Activated naive CD4-positive, alpha-beta T cell treated with anti-CD3 and anti-CD28 coated beads, Interleukin-2, amount 50 U/mL, for 24 hours (primary cell): ENCODE measurements at regions not wholly inside any gene's neighbourhood (a gene's known extent, or its start where the extent isn't known, plus 50 kb on each side); places are given as distances from the start of the nearest gene placed in this dataset.
"Not testable (repeated sequence)": the region's sequence is repeated elsewhere in the genome, so short reads cannot be mapped to it uniquely, and the experiment has no call there.

Experiments
- H3K27ac Mint-ChIP-seq: one replicate; pipeline ENCODE4 v1.8.0; 2021; ENCODE audit warnings: mild to moderate bottlenecking, mixed read lengths
- H3K27me3 Mint-ChIP-seq: one replicate; pipeline ENCODE4 v1.8.0; 2021; ENCODE audit warnings: mixed read lengths
- H3K36me3 Mint-ChIP-seq: one replicate; pipeline ENCODE4 v1.8.0; 2021; ENCODE audit warnings: mixed read lengths
- H3K4me1 Mint-ChIP-seq: one replicate; pipeline ENCODE4 v1.8.0; 2021; ENCODE audit warnings: mixed read lengths
- H3K4me3 Mint-ChIP-seq: one replicate; pipeline ENCODE4 v1.8.0; 2021; ENCODE audit warnings: mild to moderate bottlenecking, mixed read lengths
- H3K9me3 Mint-ChIP-seq: one replicate; pipeline ENCODE4 v1.8.0; 2021; ENCODE audit warnings: mixed read lengths

DNA sequence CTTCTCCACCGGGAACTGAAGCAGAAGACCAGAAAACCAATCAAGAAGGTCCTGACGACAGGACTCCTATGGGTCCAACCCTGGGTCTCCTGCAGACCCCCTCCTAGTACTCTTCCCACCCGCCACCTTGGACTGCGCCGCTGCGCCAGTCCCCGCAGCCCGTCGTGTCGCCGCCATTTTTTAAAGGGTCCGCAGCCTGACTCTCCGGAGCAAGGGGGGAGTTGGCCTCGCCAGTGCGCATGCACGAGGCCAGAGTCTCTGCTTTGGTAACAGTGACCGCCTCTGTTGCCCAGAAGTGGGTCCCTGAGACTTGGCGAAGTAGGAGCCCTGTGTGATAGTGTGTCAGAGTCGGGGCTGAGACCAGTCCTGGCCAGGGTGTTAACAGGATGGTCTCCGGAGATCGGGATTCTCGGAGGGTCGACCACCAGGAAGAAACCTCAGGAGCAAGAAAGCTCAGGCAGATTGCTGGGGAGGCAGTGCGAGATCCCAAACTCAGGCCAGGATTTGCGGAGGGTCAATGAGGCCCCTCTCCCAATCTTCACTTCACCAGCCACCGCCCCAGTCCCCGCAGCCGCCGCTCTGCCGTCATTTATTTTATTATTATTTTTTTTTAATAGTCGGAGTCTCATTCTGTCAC is 612.5 kb downstream of the KCNJ18 start:
- Mint-ChIP-seq H3K36me3 (no peaks in the 10 kb centered on the region), H3K9me3 (peaks cover 4% of the 10 kb centered on the region), H3K27ac (no peak overlapping the region), H3K27me3 (no peaks in the 10 kb centered on the region), H3K4me1 (no peaks in the 10 kb centered on the region), H3K4me3 (no peak overlapping the region)

DNA sequence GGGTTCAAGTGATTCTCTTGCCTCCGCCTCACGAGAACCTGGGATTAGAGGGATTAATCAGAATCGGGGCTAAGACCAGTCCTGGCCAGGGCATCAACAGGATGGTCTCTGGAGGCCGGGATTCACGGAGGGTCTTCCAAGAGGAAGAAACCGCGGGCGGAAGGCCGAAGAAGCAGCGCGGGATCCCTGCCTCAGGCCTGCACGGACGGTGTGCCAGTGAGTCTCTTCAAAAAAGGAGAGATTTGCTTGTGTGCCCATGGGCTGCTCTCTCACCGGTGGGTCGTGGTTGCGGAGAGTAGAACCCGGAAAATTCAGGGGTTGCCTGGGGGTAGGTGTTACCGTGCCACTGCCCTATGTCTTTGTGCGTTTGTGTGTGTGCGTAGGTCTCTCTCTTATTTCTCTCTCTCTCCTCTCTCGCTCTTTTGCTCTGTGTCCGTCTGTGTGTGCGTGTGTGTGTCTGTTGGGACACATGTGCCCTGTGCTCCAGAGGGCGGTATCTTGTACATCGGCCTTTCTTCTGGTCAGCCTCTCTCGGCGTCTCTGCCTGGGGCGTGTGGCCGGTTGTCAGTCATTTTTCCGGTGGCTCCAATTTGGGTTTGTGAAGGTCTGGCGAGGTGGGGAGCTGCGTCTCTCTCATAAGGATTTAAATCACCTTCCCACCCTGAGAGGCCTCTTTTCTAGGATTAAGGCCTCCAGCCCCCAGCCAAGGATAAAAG is 613.2 kb downstream of the KCNJ18 start:
- no peak overlapping the region for H3K4me3 Mint-ChIP-seq
- H3K4me1 Mint-ChIP-seq, result no peaks in the 10 kb centered on the region
- H3K36me3 Mint-ChIP-seq, result no peaks in the 10 kb centered on the region
- no peaks in the 10 kb centered on the region for H3K27me3 Mint-ChIP-seq
- H3K9me3 Mint-ChIP-seq, result peaks cover 4% of the 10 kb centered on the region
- H3K27ac Mint-ChIP-seq, result no peak overlapping the region

DNA sequence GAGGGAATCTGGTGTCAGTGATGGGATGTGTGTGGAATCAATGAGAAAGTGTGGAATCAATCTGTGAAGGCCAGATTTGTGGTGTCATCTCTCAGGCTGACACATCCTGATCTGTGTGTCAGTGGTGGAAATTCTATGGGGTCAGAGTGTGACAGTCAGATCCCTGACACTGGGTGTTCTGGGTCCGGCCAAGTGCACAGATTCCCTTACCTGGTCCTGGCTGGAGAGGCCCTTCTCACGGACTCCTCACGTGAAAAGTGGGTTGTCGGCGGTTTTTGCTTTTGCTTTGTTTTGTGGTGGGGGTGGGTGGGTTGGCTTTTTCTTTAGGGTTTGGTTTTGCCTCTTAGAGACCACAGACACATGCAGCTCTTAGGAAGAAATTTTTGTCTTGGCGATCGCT is 618.0 kb downstream of the KCNJ18 start:
- H3K9me3 Mint-ChIP-seq, H3K4me1 Mint-ChIP-seq, H3K27ac Mint-ChIP-seq, H3K27me3 Mint-ChIP-seq, H3K36me3 Mint-ChIP-seq, H3K4me3 Mint-ChIP-seq: not testable (repeated sequence)

DNA sequence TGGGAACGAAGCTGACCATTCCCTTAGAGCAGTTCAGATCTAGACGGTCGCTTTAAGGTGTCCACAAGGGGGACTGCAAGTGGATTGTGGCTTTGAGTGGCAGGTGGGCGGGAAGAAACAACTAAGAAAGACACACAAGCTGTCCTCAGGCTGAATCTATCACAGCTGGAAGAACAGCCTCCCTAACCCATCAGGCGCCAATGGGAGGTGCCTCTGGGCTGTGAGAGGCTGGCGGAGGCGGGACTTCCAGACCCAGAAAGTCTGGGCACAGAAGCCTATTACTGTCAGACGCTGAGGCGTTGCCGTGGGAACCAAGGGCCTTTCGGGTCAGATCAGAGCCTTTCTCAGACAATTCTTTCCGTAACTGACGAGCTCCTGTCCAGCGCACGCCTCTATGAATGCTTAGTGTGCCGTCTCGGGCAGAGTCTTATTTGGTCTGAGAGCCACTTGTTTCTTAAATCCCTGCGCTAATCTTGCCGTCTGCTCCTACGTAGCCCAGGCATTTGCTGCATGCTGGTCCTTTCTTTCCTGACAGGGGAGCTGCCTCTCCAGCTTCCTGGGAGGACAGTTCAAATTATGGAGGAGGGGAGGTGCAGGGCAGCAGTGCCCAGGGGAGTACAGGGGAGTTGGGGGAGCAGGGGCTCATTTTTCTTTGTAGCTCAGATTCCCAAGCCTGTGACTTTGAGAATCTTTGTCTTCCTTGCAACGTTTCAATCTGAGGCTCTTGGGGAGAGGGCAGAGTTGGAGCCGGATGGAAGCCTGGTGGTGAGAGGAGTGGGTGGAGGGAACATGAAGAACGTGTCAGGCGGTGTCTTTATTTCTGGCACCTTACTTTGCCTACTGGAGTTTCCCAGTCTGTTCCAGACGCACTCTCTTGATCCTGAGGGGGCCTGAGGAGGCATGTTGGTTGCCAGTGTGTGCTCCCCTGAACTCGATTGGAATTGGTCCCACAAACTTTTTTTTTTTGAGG is 618.7 kb downstream of the KCNJ18 start:
- Mint-ChIP-seq H3K27me3 (no peaks in the 10 kb centered on the region), H3K36me3 (no peaks in the 10 kb centered on the region), H3K27ac (no peak overlapping the region), H3K4me1 (no peaks in the 10 kb centered on the region), H3K4me3 (no peak overlapping the region), H3K9me3 (no peaks in the 10 kb centered on the region)

DNA sequence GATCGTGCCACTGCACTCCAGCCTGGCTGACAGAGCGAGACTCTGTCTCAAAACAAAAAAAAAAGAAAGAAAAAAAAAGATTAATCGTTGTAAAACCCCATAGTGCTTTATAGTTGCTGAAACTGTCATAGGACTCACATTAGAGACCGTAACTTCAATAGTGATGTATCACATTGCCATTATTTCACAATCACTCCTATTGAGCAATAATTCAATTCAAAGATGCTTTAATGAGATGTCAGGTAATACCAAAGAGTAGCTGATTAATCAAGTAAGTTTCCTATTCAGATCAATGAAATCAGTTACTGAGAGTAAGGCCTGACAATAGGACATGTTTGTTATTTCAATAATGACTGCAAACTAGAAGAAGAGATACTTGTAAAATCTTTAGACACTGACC is 628.7 kb downstream of the KCNJ18 start:
- H3K4me1 Mint-ChIP-seq, H3K27me3 Mint-ChIP-seq, H3K27ac Mint-ChIP-seq, H3K4me3 Mint-ChIP-seq, H3K36me3 Mint-ChIP-seq, H3K9me3 Mint-ChIP-seq: not testable (repeated sequence)

DNA sequence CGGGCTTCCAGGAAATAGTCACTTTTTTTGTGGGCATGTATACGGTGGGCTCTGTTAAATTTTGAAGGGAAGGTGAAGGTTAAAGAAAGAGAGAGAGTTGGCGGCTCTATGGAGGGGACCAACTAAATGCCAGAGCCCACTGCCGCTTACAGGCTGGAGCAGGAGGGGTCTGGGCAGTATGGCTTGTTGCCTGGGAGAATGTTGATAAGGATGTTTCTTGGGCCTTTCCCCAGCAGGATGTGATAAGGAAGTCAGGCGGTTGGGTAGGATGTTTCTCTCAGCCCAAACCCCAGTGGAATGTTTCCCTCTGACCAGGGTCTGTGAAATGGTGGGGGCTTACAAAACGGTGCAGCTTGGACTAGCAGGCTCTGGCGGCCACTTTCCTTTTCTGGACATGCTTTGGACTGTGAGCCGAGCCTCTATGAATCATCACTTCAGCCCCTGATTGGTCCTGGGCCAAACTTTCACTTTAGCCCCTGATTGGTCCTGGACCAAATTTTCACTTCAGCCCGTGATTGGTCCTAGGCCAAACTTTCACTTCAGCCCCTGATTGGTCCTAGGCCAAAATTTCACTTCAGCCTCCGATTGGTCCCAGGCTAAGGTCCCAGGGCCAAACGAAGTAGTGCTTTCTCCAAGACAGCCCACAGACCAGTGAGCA is 630.7 kb downstream of the KCNJ18 start:
- not testable (repeated sequence) for H3K4me1 Mint-ChIP-seq, H3K36me3 Mint-ChIP-seq, H3K27me3 Mint-ChIP-seq, H3K4me3 Mint-ChIP-seq, H3K9me3 Mint-ChIP-seq, H3K27ac Mint-ChIP-seq

DNA sequence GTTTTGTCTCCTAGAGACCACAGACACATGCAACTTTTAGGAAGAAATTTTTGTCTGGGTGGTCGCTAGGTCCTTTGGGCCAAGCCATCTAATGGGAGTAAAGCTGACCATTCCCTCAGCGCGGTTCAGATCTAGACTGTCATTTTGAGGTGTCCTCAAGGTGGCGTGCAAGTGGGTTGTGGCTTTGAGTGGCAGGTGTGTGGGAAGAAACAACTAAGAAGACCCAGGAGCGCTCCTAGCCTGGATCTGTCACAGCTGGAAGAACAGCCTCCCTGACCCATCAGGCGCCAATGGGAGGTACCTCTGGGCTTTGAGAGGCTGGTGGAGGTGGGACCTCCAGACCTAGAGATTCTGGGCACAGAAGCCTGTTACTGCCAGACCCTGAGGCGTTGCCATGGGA is 645.1 kb downstream of the KCNJ18 start:
- Mint-ChIP-seq H3K27me3 (no peaks in the 10 kb centered on the region), H3K4me1 (no peaks in the 10 kb centered on the region), H3K9me3 (no peaks in the 10 kb centered on the region), H3K4me3 (no peak overlapping the region), H3K36me3 (no peaks in the 10 kb centered on the region), H3K27ac (no peak overlapping the region)

DNA sequence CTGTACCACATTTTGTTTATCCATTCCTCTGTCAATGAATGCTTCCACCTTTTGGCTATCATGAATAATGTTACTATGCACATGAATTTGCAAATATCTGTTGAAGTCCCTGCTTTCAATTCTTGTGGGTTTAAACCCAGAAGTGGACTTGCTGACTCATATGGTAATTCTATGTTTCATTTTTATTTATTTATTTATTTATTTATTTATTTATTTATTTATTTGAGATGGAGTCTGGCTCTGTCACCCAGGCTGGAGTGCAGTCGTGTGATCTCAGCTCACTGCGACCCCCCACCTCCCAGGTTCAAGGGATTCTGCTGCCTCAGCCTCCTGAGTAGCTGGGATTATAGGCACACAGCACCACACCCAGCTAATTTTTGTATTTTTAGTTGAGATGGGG is 664.3 kb downstream of the KCNJ18 start:
- not testable (repeated sequence) for H3K36me3 Mint-ChIP-seq, H3K4me3 Mint-ChIP-seq, H3K4me1 Mint-ChIP-seq, H3K27me3 Mint-ChIP-seq, H3K9me3 Mint-ChIP-seq, H3K27ac Mint-ChIP-seq

DNA sequence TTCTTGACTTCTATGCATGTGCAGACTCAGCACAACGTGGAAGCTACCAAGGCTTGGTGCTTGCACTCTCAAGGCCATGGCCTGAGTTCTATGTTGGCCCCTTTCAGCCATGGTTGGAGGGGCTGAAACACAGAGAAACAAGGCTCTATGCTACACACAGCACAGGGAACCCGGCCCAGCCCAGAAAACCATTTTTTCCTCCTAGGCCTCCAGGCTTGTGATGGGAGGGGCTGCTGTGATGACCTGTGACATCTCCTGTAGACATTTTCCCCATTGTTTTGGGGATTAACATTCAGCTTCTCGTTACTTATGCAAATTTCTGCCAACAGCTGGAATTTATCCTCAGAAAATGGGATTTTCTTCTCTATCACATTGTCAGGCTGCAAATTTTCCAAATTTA is 678.7 kb downstream of the KCNJ18 start:
- not testable (repeated sequence) for H3K36me3 Mint-ChIP-seq, H3K4me3 Mint-ChIP-seq, H3K4me1 Mint-ChIP-seq, H3K27ac Mint-ChIP-seq, H3K27me3 Mint-ChIP-seq
- peaks cover 11% of the 10 kb centered on the region for H3K9me3 Mint-ChIP-seq

DNA sequence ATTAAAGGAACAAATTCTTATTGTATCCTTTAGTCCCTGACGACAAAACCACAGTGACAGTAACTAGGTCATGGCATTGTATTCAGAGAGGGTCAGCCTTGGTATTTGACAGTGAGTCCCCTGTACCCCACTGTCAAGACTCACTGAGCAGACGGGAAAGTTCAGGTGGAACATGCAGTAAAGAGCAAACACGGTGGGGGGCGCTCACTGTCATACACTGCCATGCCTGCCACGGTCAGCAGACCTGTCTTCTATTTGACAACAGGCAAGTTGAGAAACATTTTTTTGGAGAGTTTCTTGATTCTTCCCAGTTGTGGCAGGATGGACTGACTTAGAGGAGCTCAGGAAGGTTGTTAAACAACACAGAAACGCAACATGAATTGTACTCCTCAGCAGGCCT is 681.6 kb downstream of the KCNJ18 start:
- Mint-ChIP-seq H3K4me1 (no peaks in the 10 kb centered on the region), H3K27me3 (no peaks in the 10 kb centered on the region), H3K36me3 (no peaks in the 10 kb centered on the region), H3K4me3 (no peak overlapping the region), H3K27ac (no peak overlapping the region), H3K9me3 (peaks cover 11% of the 10 kb centered on the region)

DNA sequence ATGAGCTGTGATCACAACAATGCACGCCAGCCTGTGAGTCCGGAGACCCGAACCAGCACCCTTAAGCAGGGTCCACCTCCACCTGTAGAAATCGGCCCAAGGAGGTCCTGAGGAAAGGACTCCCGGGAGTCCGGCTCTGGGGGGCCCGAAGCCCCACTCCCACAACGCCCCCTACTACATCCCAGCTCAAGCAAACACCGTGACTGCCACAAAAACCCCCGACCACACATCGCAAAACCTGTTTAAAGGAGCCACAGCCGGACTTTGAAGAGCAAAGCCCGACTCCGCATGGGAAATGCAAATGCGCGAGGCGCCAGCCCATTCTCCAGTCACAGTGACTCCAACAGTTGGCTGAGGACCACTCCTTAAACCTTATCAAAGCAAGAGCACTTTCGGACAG is 682.4 kb downstream of the KCNJ18 start:
- Mint-ChIP-seq H3K4me3 (no peak overlapping the region), H3K27ac (no peak overlapping the region), H3K36me3 (no peaks in the 10 kb centered on the region), H3K9me3 (peaks cover 11% of the 10 kb centered on the region), H3K4me1 (no peaks in the 10 kb centered on the region), H3K27me3 (no peaks in the 10 kb centered on the region)

DNA sequence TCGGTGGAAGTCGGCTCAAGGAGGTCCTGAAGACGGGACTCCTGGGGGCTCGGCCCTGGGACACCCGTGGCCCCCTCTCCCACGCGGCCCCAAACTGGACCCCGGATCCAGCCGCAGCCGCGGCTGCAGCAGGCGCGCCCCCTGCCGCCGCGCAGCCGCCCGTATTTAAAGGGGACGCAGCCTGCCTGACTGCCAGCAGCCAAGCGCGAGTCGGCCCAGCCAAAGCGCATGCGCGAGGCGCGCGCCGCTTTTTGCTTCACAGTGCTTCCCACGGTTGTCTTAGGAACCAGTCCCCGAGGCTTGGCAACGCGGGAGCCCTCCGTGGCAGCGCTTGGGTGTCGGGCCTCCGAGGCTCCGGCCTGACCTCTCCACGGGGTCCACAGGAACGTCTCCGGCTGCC is 684.4 kb downstream of the KCNJ18 start:
- H3K4me3 Mint-ChIP-seq, H3K36me3 Mint-ChIP-seq, H3K9me3 Mint-ChIP-seq, H3K27ac Mint-ChIP-seq, H3K27me3 Mint-ChIP-seq, H3K4me1 Mint-ChIP-seq: not testable (repeated sequence)

DNA sequence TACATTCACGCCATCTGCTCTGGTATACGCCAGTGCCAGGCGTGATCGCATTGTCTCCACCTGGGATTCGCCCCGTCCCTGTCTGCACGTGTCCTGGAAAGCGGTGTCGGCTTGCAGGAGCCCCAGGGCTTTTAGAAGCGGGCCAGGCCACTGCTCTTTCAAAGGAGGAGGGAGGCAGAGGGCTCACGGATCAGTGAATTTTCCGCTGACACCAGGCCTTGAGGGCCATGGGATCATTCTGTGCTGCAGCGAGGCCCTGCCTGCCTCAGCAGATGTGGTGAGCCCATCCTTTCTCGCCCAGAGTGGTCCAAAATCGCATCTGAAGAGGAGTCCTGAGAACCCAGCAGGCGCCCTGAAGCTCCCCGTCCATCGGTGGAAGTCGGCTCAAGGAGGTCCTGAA is 686.4 kb downstream of the KCNJ18 start:
- not testable (repeated sequence) for H3K4me1 Mint-ChIP-seq, H3K27ac Mint-ChIP-seq, H3K36me3 Mint-ChIP-seq, H3K4me3 Mint-ChIP-seq, H3K27me3 Mint-ChIP-seq, H3K9me3 Mint-ChIP-seq

DNA sequence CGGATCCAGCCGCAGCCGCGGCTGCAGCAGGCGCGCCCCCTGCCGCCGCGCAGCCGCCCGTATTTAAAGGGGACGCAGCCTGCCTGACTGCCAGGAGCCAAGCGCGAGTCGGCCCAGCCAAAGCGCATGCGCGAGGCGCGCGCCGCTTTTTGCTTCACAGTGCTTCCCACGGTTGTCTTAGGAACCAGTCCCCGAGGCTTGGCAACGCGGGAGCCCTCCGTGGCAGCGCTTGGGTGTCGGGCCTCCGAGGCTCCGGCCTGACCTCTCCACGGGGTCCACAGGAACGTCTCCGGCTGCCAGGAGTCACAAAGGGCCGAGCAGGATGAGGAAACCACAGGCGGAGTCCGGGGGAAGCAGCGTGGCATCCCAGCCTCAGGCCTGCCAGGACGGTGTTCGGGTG is 689.3 kb downstream of the KCNJ18 start:
- not testable (repeated sequence) for H3K9me3 Mint-ChIP-seq, H3K4me3 Mint-ChIP-seq, H3K27me3 Mint-ChIP-seq, H3K36me3 Mint-ChIP-seq, H3K4me1 Mint-ChIP-seq, H3K27ac Mint-ChIP-seq

DNA sequence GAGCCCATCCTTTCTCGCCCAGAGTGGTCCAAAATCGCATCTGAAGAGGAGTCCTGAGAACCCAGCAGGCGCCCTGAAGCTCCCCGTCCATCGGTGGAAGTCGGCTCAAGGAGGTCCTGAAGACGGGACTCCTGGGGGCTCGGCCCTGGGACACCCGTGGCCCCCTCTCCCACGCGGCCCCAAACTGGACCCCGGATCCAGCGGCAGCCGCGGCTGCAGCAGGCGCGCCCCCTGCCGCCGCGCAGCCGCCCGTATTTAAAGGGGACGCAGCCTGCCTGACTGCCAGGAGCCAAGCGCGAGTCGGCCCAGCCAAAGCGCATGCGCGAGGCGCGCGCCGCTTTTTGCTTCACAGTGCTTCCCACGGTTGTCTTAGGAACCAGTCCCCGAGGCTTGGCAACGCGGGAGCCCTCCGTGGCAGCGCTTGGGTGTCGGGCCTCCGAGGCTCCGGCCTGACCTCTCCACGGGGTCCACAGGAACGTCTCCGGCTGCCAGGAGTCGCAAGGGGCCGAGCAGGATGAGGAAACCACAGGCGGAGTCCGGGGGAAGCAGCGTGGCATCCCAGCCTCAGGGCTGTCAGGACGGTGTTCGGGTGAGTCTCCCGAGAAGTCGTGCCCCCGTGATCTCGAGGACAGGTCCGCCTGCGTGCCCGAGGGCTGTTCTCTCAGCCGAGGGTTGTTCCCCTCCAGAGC is 691.6 kb downstream of the KCNJ18 start:
- H3K4me3 Mint-ChIP-seq, H3K9me3 Mint-ChIP-seq, H3K36me3 Mint-ChIP-seq, H3K27me3 Mint-ChIP-seq, H3K27ac Mint-ChIP-seq, H3K4me1 Mint-ChIP-seq: not testable (repeated sequence)

DNA sequence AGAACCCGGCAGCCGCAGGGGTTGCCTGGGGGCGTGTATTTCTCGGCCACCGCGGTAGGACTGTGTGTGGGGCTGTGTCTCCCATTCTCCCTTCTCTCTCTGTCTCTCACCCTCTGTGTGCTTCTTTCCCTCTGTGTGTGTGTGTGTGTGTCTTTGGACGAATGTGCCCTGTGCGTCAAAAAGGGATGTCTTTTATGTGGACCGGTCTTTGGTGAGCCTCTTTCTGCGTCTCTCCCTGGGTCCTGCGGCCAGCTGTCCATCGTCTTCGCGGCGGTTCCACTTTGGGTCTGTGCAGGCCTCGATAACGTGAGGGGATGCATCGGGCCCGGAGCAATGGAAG is 692.1 kb downstream of the KCNJ18 start:
- H3K4me1 Mint-ChIP-seq, H3K36me3 Mint-ChIP-seq, H3K27ac Mint-ChIP-seq: not testable (repeated sequence)

More for the DNA sequence above, 692.1 kb downstream of the KCNJ18 start:
- H3K4me3 Mint-ChIP-seq, H3K9me3 Mint-ChIP-seq, H3K27me3 Mint-ChIP-seq: not testable (repeated sequence)
